Left ventricle myocardium inferior (tissue), 1 donor: ENCODE measurements at regions not wholly inside any gene's neighbourhood (a gene's known extent, or its start where the extent isn't known, plus 50 kb on each side); places are given as distances from the start of the nearest gene placed in this dataset.

Experiments
- DNase-seq: peaks from one replicate; pipeline ENCODE4 v3.0.0-alpha.2; 2020
- H3K27ac ChIP-seq: fragments of 200-600 bp; replicated peaks from 2 replicates; pipeline ENCODE4 v1.8.0; 2021
- H3K27me3 ChIP-seq: fragments of 200-600 bp; 2 replicates; pipeline ENCODE4 v1.8.0; 2021; ENCODE audit warnings: low read depth
- H3K36me3 ChIP-seq: fragments of 200-600 bp; 2 replicates; pipeline ENCODE4 v1.8.0; 2021
- H3K4me1 ChIP-seq: fragments of 200-600 bp; 2 replicates; pipeline ENCODE4 v1.8.0; 2021
- H3K4me3 ChIP-seq: fragments of 200-600 bp; 2 replicates; pipeline ENCODE4 v1.8.0; 2021; ENCODE audit warnings: mild to moderate bottlenecking, moderate library complexity
- H3K9me3 ChIP-seq: fragments of 200-600 bp; replicated peaks from 2 replicates; pipeline ENCODE4 v1.8.0; 2021
- intact Hi-C: fragments of 100-400 bp; cut with micrococcal nuclease; formaldehyde crosslinking; loops from one replicate; pipeline ENCODE4 v1.11.0; 2022
- TF ChIP-seq, protein P1 (sequence below): fragments of 200-600 bp; IDR thresholded peaks from 2 replicates; pipeline ENCODE4 v1.8.0; 2021; ENCODE audit warnings: antibody characterized with exemption, mild to moderate bottlenecking, borderline replicate concordance
- donor health status: DM: no; HTN: yes; CAD: no; lungs with severe emphysema.

DNA sequence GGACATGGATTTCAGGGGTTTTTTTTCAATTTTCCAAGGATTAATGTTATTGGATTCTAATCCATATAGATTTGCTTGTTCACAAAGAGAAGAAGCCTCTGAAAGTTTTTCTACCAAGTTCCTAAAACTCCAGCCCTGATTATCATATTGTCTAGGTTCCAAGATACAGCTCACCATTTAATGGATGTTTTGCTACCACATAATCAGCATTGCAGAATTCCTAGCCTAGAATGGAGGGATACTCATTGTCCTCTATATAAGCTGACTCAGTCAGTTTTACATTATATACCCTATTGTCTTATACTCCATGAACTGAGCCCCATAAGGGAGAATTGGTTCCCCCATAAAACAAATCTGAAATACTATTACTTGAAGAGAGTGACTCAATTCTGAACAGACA lies 664.7 kb upstream of the FAM241A start:
- H3K36me3 ChIP-seq = no peaks in the 10 kb centered on the region
- intact Hi-C loops = no loop called here
- no peaks in the 10 kb centered on the region for H3K4me1 ChIP-seq
- peaks cover 1% of the 10 kb centered on the region for H3K27me3 ChIP-seq
- TF ChIP-seq, protein P1, sequence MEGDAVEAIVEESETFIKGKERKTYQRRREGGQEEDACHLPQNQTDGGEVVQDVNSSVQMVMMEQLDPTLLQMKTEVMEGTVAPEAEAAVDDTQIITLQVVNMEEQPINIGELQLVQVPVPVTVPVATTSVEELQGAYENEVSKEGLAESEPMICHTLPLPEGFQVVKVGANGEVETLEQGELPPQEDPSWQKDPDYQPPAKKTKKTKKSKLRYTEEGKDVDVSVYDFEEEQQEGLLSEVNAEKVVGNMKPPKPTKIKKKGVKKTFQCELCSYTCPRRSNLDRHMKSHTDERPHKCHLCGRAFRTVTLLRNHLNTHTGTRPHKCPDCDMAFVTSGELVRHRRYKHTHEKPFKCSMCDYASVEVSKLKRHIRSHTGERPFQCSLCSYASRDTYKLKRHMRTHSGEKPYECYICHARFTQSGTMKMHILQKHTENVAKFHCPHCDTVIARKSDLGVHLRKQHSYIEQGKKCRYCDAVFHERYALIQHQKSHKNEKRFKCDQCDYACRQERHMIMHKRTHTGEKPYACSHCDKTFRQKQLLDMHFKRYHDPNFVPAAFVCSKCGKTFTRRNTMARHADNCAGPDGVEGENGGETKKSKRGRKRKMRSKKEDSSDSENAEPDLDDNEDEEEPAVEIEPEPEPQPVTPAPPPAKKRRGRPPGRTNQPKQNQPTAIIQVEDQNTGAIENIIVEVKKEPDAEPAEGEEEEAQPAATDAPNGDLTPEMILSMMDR = no peak
- H3K9me3 ChIP-seq = no peaks in the 10 kb centered on the region
- DNase-seq = no peak
- no peak overlapping the region for H3K27ac ChIP-seq
- no peak overlapping the region for H3K4me3 ChIP-seq

DNA sequence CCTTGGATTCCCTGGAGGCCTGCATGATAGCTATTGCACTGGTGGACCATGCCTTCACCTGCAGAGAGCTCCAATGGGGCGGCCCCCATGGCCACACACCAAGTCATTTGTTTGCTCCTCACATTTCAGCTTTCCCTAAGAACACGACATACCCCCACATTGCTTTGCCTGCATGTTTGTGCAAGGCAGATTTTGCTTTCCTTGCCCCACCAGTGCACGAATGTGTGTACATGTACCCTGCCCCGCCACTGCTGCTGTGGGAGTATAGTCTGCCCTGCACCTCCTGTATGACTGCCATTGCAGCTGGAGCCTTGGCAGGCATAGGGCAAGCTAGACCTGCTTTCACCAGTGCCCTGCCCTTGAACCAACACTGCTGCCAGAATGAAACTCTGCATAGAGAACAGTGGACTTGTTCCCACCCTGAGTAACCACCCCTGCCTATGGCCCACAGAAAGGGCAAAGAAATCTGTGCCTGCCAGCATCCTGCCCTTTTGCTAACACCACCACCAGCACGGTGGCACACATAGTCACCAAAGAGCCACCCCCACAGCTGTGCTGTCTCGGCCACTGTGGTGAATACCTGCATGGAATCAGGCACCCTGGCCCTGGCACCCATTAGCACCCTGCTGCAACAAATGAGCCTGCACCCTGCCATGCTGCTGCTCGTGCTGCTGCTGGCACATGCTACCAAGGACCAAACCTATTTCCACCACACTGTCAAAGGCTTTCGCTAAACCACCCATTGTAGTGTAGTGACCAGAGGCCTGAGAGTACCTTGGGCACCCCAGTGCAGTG lies 661.7 kb upstream of the FAM241A start:
- TF ChIP-seq, protein P1 = no peak
- no peak for DNase-seq
- H3K27me3 ChIP-seq = no peaks in the 10 kb centered on the region
- H3K36me3 ChIP-seq = no peaks in the 10 kb centered on the region
- H3K4me3 ChIP-seq = no peak overlapping the region
- no peak overlapping the region for H3K27ac ChIP-seq
- intact Hi-C loops = no loop called here
- peaks cover 7% of the 10 kb centered on the region for H3K9me3 ChIP-seq
- no peaks in the 10 kb centered on the region for H3K4me1 ChIP-seq

DNA sequence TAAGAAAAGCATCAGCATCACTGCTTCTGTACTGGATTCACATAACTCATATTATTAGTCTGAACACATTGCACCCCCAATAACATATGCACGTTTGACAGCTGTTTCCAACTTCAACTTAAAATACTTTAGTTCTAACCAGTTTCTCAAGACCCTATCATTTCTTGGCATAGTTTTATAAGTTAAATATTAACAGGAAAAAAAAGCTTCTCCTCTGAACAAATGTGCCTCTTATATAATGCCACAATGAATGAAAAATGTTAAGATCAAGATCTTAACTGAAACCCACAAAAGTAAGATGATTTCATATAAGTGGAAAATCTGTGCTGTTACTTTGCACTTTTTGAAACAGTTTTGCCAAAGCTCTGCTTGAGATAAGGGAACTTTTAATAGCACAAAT lies 652.8 kb upstream of the FAM241A start:
- no peak overlapping the region for H3K27ac ChIP-seq
- no peaks in the 10 kb centered on the region for H3K27me3 ChIP-seq
- no peaks in the 10 kb centered on the region for H3K36me3 ChIP-seq
- no peak for DNase-seq
- TF ChIP-seq, protein P1 = no peak
- H3K4me3 ChIP-seq = no peak overlapping the region
- intact Hi-C loops = no loop called here
- peaks cover 7% of the 10 kb centered on the region for H3K9me3 ChIP-seq
- no peaks in the 10 kb centered on the region for H3K4me1 ChIP-seq

DNA sequence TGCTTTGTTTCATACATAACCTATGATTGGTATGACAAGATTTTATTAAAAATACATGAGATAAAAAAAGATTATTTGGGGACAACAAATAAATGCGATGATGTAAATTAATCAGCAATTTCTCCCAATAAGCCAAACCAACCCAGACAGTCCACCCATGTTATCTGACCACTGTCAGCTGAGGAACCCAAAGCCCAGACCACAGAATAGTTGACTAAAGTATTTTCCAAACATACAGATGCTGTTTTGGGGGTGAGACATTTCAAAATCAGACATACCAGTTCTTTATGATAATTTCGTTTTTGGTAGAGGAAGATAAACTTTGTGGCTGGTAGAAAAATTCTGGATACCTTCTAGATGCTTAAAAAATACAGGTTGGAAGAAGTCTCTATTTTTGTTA lies 650.8 kb upstream of the FAM241A start:
- H3K4me1 ChIP-seq = no peaks in the 10 kb centered on the region
- no peak overlapping the region for H3K27ac ChIP-seq
- H3K27me3 ChIP-seq = no peaks in the 10 kb centered on the region
- no peak overlapping the region for H3K4me3 ChIP-seq
- DNase-seq = no peak
- TF ChIP-seq, protein P1 = no peak
- no peaks in the 10 kb centered on the region for H3K9me3 ChIP-seq
- H3K36me3 ChIP-seq = no peaks in the 10 kb centered on the region
- intact Hi-C loops = no loop called here

DNA sequence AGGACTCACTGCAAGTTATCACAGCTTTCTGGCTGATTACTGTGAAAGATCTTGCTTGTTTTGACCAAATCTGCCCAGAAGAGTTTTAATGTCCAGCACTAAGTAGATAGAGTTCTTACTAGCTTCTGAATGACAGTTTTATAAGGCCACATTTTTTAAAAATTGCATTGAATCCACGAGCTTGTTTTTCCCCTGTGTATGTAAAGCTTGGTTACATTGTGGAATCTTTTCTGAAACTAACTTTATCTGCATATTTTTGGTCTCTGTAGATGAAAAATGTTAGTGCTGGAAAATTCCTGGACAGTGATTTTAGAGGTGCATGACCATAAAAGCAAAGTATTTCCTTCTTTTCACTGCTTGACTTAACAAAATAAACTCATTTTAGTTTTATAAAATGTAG lies 650.3 kb upstream of the FAM241A start:
- H3K36me3 ChIP-seq = no peaks in the 10 kb centered on the region
- H3K9me3 ChIP-seq = no peaks in the 10 kb centered on the region
- H3K27me3 ChIP-seq = no peaks in the 10 kb centered on the region
- H3K4me1 ChIP-seq = no peaks in the 10 kb centered on the region
- intact Hi-C loops = no loop called here
- DNase-seq = no peak
- TF ChIP-seq, protein P1 = no peak
- H3K4me3 ChIP-seq = no peak overlapping the region
- H3K27ac ChIP-seq = no peak overlapping the region
